ENCODE measurements at regions not wholly inside any gene's neighbourhood (a gene's known extent, or its start where the extent isn't known, plus 50 kb on each side); places are given as distances from the start of the nearest gene placed in this dataset.

DNA sequence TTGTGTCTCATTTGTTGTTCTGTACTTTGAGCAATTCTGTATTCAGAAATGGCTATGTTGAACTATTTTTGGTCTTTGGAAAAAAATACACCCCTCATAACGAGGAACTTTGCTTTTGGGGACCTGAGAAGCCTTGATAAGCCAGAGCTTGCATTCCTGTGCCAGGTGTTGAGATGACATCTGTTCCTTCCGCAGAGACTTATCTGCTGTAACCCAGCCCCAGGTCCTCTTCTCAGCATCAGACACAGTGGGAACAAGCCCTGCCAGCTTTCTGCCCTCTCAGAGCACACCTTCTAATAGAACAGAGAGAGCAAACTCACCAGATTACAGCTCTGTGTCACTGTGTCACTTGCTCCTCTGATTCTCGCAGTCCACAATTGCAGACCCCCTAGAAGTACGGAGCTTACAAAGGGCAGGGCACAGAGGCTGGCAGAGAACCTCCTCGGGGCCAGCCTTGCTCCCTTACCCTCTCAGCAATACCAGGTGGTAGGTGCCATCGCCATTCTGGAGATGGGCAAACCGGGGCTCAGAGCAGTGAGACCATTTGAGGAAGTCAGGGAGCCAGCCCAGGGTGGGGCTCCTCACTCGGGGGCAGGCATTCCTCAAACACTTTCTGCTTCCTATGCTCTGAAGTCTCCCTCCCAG lies 97.4 kb downstream of the DDX1 start:
- no peak for TF ChIP-seq EP300 (conservative IDR thresholded peaks at IDR 0.05; ENCODE audit: poor library complexity, severe bottlenecking)
- TF ChIP-seq, protein P1, sequence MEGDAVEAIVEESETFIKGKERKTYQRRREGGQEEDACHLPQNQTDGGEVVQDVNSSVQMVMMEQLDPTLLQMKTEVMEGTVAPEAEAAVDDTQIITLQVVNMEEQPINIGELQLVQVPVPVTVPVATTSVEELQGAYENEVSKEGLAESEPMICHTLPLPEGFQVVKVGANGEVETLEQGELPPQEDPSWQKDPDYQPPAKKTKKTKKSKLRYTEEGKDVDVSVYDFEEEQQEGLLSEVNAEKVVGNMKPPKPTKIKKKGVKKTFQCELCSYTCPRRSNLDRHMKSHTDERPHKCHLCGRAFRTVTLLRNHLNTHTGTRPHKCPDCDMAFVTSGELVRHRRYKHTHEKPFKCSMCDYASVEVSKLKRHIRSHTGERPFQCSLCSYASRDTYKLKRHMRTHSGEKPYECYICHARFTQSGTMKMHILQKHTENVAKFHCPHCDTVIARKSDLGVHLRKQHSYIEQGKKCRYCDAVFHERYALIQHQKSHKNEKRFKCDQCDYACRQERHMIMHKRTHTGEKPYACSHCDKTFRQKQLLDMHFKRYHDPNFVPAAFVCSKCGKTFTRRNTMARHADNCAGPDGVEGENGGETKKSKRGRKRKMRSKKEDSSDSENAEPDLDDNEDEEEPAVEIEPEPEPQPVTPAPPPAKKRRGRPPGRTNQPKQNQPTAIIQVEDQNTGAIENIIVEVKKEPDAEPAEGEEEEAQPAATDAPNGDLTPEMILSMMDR (IDR thresholded peaks at IDR 0.05; ENCODE audit: poor library complexity, severe bottlenecking): no peak
- no peak for TF ChIP-seq TAF1 (IDR thresholded peaks at IDR 0.05; ENCODE audit: low read depth)
- no peak for TF ChIP-seq MXI1 (conservative IDR thresholded peaks at IDR 0.05; ENCODE audit: poor library complexity, severe bottlenecking)
- TF ChIP-seq, protein P2, sequence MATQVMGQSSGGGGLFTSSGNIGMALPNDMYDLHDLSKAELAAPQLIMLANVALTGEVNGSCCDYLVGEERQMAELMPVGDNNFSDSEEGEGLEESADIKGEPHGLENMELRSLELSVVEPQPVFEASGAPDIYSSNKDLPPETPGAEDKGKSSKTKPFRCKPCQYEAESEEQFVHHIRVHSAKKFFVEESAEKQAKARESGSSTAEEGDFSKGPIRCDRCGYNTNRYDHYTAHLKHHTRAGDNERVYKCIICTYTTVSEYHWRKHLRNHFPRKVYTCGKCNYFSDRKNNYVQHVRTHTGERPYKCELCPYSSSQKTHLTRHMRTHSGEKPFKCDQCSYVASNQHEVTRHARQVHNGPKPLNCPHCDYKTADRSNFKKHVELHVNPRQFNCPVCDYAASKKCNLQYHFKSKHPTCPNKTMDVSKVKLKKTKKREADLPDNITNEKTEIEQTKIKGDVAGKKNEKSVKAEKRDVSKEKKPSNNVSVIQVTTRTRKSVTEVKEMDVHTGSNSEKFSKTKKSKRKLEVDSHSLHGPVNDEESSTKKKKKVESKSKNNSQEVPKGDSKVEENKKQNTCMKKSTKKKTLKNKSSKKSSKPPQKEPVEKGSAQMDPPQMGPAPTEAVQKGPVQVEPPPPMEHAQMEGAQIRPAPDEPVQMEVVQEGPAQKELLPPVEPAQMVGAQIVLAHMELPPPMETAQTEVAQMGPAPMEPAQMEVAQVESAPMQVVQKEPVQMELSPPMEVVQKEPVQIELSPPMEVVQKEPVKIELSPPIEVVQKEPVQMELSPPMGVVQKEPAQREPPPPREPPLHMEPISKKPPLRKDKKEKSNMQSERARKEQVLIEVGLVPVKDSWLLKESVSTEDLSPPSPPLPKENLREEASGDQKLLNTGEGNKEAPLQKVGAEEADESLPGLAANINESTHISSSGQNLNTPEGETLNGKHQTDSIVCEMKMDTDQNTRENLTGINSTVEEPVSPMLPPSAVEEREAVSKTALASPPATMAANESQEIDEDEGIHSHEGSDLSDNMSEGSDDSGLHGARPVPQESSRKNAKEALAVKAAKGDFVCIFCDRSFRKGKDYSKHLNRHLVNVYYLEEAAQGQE (IDR thresholded peaks at IDR 0.05; ENCODE audit: borderline replicate concordance): no peak
- TF ChIP-seq POLR2AphosphoS5 (IDR thresholded peaks at IDR 0.05): no peak
- TF ChIP-seq EZH2 (IDR thresholded peaks at IDR 0.05; ENCODE audit: borderline replicate concordance, insufficient read depth, low read length, poor library complexity, severe bottlenecking): no peak
